Prostate gland (tissue), 2 donors: ENCODE measurements at regions not wholly inside any gene's neighbourhood (a gene's known extent, or its start where the extent isn't known, plus 50 kb on each side); places are given as distances from the start of the nearest gene placed in this dataset.

Experiments used
- DNase-seq: peaks from one replicate; pipeline ENCODE4 v3.0.0-alpha.2; 2019; ENCODE audit warnings: low spot score
- H3K27ac ChIP-seq, 2 donors: fragments of 200-600 bp; sonication (generic); 2 replicates each; pipeline ENCODE4 v1.5.1; 2017 to 2019
- H3K27me3 ChIP-seq: fragments of 200-600 bp; sonication (generic); replicated peaks from 2 replicates; pipeline ENCODE4 v1.5.1; 2019; ENCODE audit not compliant: insufficient read depth
- H3K36me3 ChIP-seq, 2 donors: fragments of 200-600 bp; sonication (generic); 1 replicate in 1 of 2; 2 replicates in 1 of 2; pipeline versions ENCODE4 v1.5.1 to v1.8.1; 2017 to 2019
- H3K4me1 ChIP-seq: fragments of 200-600 bp; sonication (generic); replicated peaks from 2 replicates; pipeline ENCODE4 v1.5.1; 2019
- H3K4me3 ChIP-seq, 2 donors: fragments of 200-600 bp; sonication (generic); 2 replicates each; pipeline ENCODE4 v1.5.1; 2017 to 2019
- H3K9me3 ChIP-seq: fragments of 200-600 bp; sonication (generic); 2 replicates; pipeline ENCODE4 v1.5.1; 2017
- CTCF ChIP-seq, 4 experiments: fragments of 200-600 bp in 2 of 4; fragments of 450-650 bp in 2 of 4; sonication (generic) in 2 of 4; IDR thresholded peaks; 1 replicate in 3 of 4; 2 replicates in 1 of 4; pipeline ENCODE4 v1.5.1; 2016 to 2019; ENCODE audit warnings: antibody characterized with exemption in 4 of 4, mild to moderate bottlenecking in 2 of 4, moderate library complexity in 2 of 4
- POLR2A ChIP-seq: fragments of 450-650 bp; IDR thresholded peaks from one replicate; pipeline ENCODE4 v1.6.1; 2016; ENCODE audit warnings: antibody characterized with exemption, mild to moderate bottlenecking
- POLR2AphosphoS5 ChIP-seq: sonication (generic); formaldehyde crosslinking; IDR thresholded peaks from one replicate; pipeline ENCODE4 v1.6.1; 2017; ENCODE audit warnings: antibody characterized with exemption
- WGBS: methylation state at CpG from one replicate; pipeline ENCODE4 v1.1.5; 2018; 5-methylcytosine and 5-hydroxymethylcytosine counted together
- intact Hi-C: fragments of 100-400 bp; cut with DNase I; formaldehyde crosslinking; loops from one replicate; pipeline ENCODE4 v1.14.2; 2022

- H3K27ac ChIP-seq, result no peak overlapping the region
- H3K4me3 ChIP-seq, result no peak overlapping the region
- no peaks in the 10 kb centered on the region for H3K4me1 ChIP-seq
- DNase-seq, result no peak
- intact Hi-C loops, result no loop called here
- no peak for TF ChIP-seq POLR2A
- TF ChIP-seq POLR2AphosphoS5, result no peak
- 100% methylated on average over 1 of the region's 1 CpG for WGBS
- H3K27me3 ChIP-seq, result no peaks in the 10 kb centered on the region
- no peaks in the 10 kb centered on the region for H3K9me3 ChIP-seq
- no peaks in the 10 kb centered on the region for H3K36me3 ChIP-seq
Measured at GRCh38 chr16:9438991-9439390, 347.5 kb downstream of the HAPSTR1 start.

- DNase-seq, result no peak
- WGBS, result 31% methylated on average over 4 of the region's 4 CpGs
- Histone ChIP-seq H3K27me3 (no peaks in the 10 kb centered on the region), H3K9me3 (no peaks in the 10 kb centered on the region), H3K27ac (no peak overlapping the region), H3K36me3 (no peaks in the 10 kb centered on the region), H3K4me3 (no peak overlapping the region), H3K4me1 (no peaks in the 10 kb centered on the region)
- TF ChIP-seq POLR2A (no peak), CTCF (IDR thresholded peaks at IDR 0.05) (no peak), POLR2AphosphoS5 (no peak)
- intact Hi-C loops, result no loop called here
Measured at GRCh38 chr16:9441012-9441411, 349.6 kb downstream of the HAPSTR1 start.

- WGBS, result 43% methylated on average over 3 of the region's 3 CpGs
- Histone ChIP-seq H3K4me1 (no peaks in the 10 kb centered on the region), H3K4me3 (no peak overlapping the region), H3K36me3 (no peaks in the 10 kb centered on the region), H3K27ac (no peak overlapping the region), H3K9me3 (no peaks in the 10 kb centered on the region), H3K27me3 (no peaks in the 10 kb centered on the region)
- TF ChIP-seq POLR2A (no peak), CTCF (IDR thresholded peaks at IDR 0.05) (no peak), POLR2AphosphoS5 (no peak)
- no peak for DNase-seq
- intact Hi-C loops, result no loop called here
Measured at GRCh38 chr16:9443864-9444263, 352.4 kb downstream of the HAPSTR1 start.

GRCh38 chr16:9446471-9447194 is 355.2 kb downstream of the HAPSTR1 start:
- no peaks in the 10 kb centered on the region for H3K36me3 ChIP-seq
- DNase-seq, result no peak

GRCh38 chr16:9447195-9447551 is 355.7 kb downstream of the HAPSTR1 start:
- Histone ChIP-seq H3K27me3 (no peaks in the 10 kb centered on the region), H3K9me3 (no peaks in the 10 kb centered on the region), H3K36me3 (no peaks in the 10 kb centered on the region), H3K27ac (no peak overlapping the region), H3K4me1 (no peaks in the 10 kb centered on the region), H3K4me3 (no peak overlapping the region)
- whole genome bisulfite sequencing, result 33% methylated on average over 2 of the region's 2 CpGs
- intact Hi-C loops, result no loop called here
- TF ChIP-seq POLR2A, result no peak
- no peak for TF ChIP-seq CTCF (IDR thresholded peaks at IDR 0.05)
- no peak for TF ChIP-seq POLR2AphosphoS5
- DNase-seq, result no peak

More at GRCh38 chr16:9446471-9447194, 355.2 kb downstream of the HAPSTR1 start:
- no peaks in the 10 kb centered on the region for H3K4me1 ChIP-seq
- no peak overlapping the region for H3K4me3 ChIP-seq
- no peak overlapping the region for H3K27ac ChIP-seq
- intact Hi-C loops, result no loop called here
- TF ChIP-seq CTCF (IDR thresholded peaks at IDR 0.05) (no peak), POLR2A (no peak), POLR2AphosphoS5 (no peak)
- no peaks in the 10 kb centered on the region for H3K27me3 ChIP-seq
- H3K9me3 ChIP-seq, result no peaks in the 10 kb centered on the region
- WGBS, result 84% methylated on average over 6 of the region's 6 CpGs
